ENCODE measurements at regions not wholly inside any gene's neighbourhood (a gene's known extent, or its start where the extent isn't known, plus 50 kb on each side); places are given as distances from the start of the nearest gene placed in this dataset.

DNA sequence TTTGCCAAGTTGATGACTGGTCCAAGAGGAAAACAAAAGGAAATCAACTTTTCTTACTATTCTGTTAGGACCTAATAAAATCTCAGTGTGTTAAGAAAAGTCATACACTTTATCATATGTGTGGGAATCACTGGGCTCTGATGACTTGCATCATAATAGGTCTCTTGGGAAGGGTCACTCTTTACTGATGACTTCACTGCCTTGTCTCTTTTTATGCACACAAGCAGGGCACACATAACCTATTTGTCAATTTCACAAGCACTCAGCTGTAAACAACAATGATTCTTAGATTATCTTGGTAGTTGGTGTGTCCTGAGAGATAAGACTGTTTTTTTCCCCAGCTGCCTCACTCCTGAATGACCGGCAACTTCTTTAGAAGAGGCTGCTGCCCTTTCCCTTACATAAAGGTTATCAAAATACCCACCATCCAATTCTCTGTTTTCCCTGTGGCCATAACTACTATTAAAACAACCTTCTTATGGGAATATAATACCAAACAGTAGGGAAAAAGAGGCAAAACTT lies 50.9 kb upstream of the INSM2 start:
- TF ChIP-seq CTCF (IDR thresholded peaks at IDR 0.05) = no peak
- TF ChIP-seq POLR2A (IDR thresholded peaks at IDR 0.05) = no peak
- no peak for TF ChIP-seq EP300 (IDR thresholded peaks at IDR 0.05)
